GM10266 (cell line): ENCODE measurements at regions not wholly inside any gene's neighbourhood (a gene's known extent, or its start where the extent isn't known, plus 50 kb on each side); places are given as distances from the start of the nearest gene placed in this dataset.

Source experiments
- DNase-seq: peaks from one replicate; pipeline ENCODE4 v3.0.0; 2012; ENCODE audit errors: extremely low spot score
- CTCF ChIP-seq: IDR thresholded peaks from 2 replicates; pipeline ENCODE4 v1.5.1; 2012; ENCODE audit warnings: mild to moderate bottlenecking, low read depth; ENCODE audit not compliant: control insufficient read depth, insufficient read depth; ENCODE audit errors: missing control alignments

DNA sequence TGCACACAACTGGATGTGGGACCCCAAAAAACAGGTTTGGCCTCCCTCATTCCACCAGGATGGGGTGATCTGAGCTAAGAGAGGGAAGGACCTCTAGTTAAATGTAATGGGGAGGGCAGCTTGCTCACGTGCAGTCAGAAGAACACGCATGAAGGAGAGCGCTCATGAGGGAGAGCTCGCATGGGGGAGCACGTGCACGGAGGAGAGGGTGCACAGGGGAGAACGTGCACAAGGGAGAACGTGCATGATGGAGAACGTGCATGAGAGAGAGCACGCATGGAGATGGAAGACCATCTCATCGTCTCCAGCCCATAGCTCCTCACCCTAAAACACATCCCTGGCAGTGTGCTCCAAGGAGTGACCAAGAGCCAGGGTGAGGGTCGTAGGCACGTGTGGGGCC, 141.2 kb downstream of the RBFOX3 start:
- TF ChIP-seq CTCF: no peak
- no peak for DNase-seq

DNA sequence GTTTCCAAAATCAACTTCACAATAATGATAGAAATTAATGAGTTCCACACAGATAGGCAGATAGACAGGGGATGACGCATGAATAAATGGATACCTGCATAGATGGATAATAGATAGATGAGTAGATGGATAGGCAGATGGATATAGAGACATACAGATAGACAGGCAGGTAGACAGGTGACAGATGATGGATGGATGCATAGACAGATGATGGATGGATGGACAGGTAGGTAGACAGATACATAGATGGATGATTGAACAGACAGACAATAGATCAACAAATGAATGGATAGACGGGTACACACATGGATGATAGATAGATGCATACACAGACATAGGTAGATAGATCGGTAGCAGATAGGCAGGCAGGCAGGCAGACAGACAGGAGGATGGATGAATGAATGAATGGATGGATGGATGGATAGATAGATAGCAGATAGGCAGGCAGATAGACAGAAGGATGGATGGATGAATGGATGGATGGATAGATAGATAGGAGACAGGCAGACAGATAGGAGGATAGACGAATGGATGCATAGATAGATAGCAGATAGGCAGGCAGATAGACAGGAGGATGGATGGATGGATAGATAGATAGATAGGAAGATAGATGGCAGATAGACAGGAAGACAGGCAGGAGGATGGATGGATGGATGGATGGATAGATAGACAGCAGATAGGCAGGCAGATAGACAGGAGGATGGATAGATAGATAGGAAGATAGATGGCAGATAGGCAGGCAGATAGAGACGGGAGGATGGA, 142.5 kb downstream of the RBFOX3 start:
- DNase-seq: no peak
- TF ChIP-seq CTCF: no peak

DNA sequence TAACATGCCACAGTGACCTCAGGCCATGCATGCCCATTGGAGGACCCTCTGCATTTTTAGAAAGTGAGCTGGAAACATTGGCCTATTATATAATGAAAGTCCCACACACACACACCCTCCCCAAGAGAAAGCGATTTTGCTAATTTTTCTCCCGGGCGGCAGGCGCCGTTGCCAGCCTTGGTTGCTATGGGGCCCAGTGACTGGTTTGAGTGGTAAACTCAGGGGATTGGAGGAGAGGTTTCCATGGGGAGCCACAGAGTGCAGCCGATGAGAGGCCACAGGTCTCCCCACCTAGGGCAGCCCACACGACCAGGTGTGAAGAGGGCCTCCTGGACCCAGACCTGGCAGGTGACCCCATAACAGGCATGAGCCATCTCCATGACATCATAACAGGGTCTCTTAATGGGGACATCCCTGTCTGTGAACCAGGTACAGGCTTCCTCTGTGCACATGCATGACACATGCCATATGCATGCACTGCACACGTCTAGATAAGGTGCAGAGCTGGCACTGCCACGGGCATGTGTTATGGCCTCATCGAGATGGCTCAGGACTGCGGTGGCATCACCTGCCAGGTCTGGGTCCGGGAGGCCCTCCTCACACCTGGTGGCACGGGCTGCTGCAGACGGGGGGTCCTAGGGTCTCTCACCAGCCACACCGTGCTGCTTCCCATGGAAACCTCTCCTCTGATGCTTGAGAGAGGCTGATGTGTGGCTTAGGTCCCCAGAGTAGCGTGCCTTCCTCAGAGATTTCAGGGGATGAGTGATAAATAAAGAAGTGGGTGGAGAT, 144.1 kb downstream of the RBFOX3 start:
- TF ChIP-seq CTCF: no peak
- DNase-seq: no peak

DNA sequence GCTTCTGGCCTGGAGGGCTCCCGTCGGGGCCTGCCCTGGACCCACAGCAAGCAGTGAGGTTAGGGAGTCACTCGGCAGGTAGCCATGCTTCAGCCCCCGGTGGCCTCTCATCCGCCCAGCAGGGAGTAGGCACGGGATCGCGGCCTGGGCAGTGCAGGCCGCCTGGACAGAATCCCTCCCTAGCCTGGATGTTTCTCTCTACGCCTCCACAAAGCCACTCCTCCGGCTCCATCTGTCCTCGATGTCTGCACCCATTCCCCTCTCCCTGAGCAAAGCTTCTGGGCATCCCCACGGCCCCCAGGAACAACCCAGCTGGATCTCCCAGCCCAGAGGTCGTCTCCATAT, 145.2 kb downstream of the RBFOX3 start:
- DNase-seq: no peak
- no peak for TF ChIP-seq CTCF

DNA sequence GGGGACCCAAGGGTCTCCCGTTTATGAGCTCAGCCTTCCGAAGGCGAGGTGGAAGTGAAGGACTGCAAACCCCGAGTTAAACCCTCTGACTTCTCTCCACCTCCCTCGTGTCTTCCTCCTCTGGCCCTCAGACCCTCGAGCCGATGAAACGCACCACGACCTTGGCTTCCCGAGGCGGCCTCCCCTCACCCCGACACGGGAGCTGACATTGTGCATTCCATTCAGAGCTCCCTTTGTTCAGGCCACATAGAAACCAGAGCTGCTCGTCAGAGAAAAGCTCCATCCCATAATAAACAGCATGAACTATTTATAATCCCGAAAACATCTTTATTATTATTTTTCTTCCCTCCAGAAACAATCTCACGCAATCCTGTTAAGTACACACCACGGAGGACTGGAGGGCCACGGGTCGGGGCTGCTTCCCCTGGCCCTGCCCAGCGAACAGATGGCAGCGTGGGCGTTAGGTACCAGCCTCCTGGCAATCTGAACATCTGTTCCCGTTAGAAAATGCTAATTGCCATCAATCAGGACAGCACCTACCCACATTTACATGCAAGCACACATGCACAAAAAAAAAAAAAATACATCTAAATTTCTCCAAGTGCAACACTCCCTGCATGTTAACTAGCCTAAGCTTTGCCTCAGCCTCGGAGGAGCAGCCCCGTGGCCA, 145.7 kb downstream of the RBFOX3 start:
- DNase-seq: no peak
- TF ChIP-seq CTCF: no peak

DNA sequence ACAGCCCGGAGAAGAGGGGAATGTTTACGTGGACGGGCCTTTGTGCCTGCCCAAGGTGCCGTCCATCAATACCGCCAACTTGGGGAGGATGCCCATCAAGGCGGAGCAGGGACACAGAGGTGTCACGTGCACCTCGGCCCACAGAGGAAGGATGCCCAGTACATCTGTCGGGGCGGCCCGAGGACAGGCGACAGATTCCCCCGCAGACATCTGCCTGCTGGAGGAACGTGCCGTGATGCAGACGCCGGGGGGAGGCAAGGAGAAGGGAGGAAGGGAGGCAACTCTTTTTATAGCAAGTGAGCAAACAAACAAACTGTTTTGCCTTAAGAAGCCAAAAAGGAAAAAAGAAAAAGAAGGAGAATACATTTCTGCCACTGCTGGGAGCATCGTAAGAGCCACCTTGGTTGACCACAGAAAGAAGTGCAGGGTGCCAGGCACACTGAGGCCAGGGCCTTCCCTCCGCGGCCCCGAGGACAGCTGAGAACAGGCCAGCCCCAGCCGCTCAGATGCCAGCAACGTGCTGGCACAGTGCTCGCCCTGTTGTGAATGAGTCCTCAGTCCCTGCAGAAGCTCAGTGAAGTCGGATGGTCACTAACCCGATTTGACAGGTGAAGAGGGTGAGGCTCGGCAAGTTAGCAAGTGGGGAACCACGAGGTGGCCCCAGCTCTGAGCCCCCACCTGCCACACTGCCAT, 146.4 kb downstream of the RBFOX3 start:
- TF ChIP-seq CTCF: no peak
- no peak for DNase-seq
